Cardiac muscle cell (in vitro differentiated cells and primary cell): ENCODE measurements at regions not wholly inside any gene's neighbourhood (a gene's known extent, or its start where the extent isn't known, plus 50 kb on each side); places are given as distances from the start of the nearest gene placed in this dataset.
"Not testable (repeated sequence)": the region's sequence is repeated elsewhere in the genome, so short reads cannot be mapped to it uniquely, and the experiment has no call there.

Experiments used
- DNase-seq, 2 donors: peaks; one replicate each; pipeline versions ENCODE4 v3.0.0 to v3.0.0-alpha.2; 2010 to 2017; ENCODE audit warnings: low read depth in 1 of 2, low spot score in 1 of 2
- H3K27ac ChIP-seq: fragments of 200-600 bp; sonication (generic); 2 replicates; pipeline ENCODE4 v1.5.1; 2016
- H3K27me3 ChIP-seq: fragments of 200-600 bp; sonication (generic); 2 replicates; pipeline ENCODE4 v1.6.0; 2016; ENCODE audit warnings: control low read depth
- H3K36me3 ChIP-seq: fragments of 200-600 bp; sonication (generic); 2 replicates; pipeline ENCODE4 v1.5.1; 2016; ENCODE audit warnings: control low read depth
- H3K4me1 ChIP-seq: fragments of 200-600 bp; sonication (generic); 2 replicates; pipeline ENCODE4 v1.8.1; 2017; ENCODE audit warnings: low read depth, mild to moderate bottlenecking, mixed run types
- H3K4me3 ChIP-seq: fragments of 200-600 bp; sonication (generic); 2 replicates; pipeline ENCODE4 v1.5.1; 2016; ENCODE audit warnings: mild to moderate bottlenecking
- H3K9me3 ChIP-seq: fragments of 200-600 bp; sonication (generic); 2 replicates; pipeline ENCODE4 v1.5.1; 2017; ENCODE audit warnings: low read depth, mild to moderate bottlenecking, control low read depth
- CTCF ChIP-seq: IDR thresholded peaks from 2 replicates; pipeline ENCODE4 v1.5.1; 2012; ENCODE audit warnings: low read depth, mild to moderate bottlenecking, low read length

GRCh38 chr16:10297341-10298006 lies 88.4 kb upstream of the ATF7IP2 start:
- DNase-seq = no peak
- H3K27ac ChIP-seq = no peak overlapping the region
- H3K27me3 ChIP-seq = no peaks in the 10 kb centered on the region
- TF ChIP-seq CTCF = no peak
- no peaks in the 10 kb centered on the region for H3K4me1 ChIP-seq
- no peaks in the 10 kb centered on the region for H3K9me3 ChIP-seq
- no peaks in the 10 kb centered on the region for H3K36me3 ChIP-seq
- H3K4me3 ChIP-seq = no peak overlapping the region

GRCh38 chr16:10300905-10301304 lies 85.0 kb upstream of the ATF7IP2 start:
- TF ChIP-seq CTCF = no peak

DNA sequence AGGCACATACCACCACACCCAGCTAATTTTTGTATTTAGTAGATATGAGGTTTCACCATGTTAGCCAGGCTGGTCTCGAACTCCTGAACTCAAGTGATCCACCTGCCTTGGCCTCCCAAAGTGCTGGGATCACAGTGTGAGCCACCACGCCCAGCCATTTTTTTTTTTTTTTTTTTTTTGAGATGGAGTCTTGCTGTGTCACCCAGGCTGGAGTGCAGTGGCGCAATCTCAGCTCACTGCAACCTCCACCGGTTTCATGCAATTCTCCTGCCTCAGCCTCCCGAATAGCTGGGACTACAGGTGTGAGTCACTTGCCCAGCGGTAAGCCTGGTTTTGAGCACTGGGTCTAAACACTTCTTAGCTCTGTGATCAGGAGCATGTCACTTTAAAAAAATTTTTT lies 84.3 kb upstream of the ATF7IP2 start:
- not testable (repeated sequence) for DNase-seq, H3K4me1 ChIP-seq, H3K27ac ChIP-seq, H3K36me3 ChIP-seq, H3K9me3 ChIP-seq, H3K4me3 ChIP-seq, H3K27me3 ChIP-seq

More at GRCh38 chr16:10300905-10301304, 85.0 kb upstream of the ATF7IP2 start:
- Histone ChIP-seq H3K27me3 (no peaks in the 10 kb centered on the region), H3K4me3 (no peak overlapping the region), H3K4me1 (no peaks in the 10 kb centered on the region), H3K36me3 (no peaks in the 10 kb centered on the region), H3K27ac (no peak overlapping the region), H3K9me3 (no peaks in the 10 kb centered on the region)
- DNase-seq = no peak

DNA sequence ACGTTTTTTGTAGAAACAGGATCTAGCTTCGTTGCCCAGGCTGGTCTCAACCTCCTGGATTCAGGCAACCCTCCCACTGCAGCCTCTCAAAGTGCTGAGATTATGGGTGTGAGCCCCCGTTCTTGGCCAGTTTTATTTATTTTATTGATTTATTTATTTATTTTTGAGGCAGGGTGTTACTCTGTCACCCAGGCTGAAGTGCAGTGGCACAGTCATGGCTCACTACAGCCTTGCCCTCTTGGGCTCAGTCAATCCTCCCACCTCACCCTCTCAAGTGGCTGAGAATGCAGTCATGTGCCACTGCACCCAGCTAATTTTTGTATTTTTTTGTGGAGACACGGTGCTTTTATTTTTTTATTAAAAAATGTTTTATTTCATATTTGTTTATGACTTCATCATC lies 79.9 kb upstream of the ATF7IP2 start:
- peaks cover 5% of the 10 kb centered on the region for H3K4me1 ChIP-seq
- H3K27me3 ChIP-seq = no peaks in the 10 kb centered on the region
- no peaks in the 10 kb centered on the region for H3K36me3 ChIP-seq
- no peaks in the 10 kb centered on the region for H3K9me3 ChIP-seq
- DNase-seq = no peak
- no peak for TF ChIP-seq CTCF
- no peak overlapping the region for H3K4me3 ChIP-seq
- H3K27ac ChIP-seq = no peak overlapping the region

DNA sequence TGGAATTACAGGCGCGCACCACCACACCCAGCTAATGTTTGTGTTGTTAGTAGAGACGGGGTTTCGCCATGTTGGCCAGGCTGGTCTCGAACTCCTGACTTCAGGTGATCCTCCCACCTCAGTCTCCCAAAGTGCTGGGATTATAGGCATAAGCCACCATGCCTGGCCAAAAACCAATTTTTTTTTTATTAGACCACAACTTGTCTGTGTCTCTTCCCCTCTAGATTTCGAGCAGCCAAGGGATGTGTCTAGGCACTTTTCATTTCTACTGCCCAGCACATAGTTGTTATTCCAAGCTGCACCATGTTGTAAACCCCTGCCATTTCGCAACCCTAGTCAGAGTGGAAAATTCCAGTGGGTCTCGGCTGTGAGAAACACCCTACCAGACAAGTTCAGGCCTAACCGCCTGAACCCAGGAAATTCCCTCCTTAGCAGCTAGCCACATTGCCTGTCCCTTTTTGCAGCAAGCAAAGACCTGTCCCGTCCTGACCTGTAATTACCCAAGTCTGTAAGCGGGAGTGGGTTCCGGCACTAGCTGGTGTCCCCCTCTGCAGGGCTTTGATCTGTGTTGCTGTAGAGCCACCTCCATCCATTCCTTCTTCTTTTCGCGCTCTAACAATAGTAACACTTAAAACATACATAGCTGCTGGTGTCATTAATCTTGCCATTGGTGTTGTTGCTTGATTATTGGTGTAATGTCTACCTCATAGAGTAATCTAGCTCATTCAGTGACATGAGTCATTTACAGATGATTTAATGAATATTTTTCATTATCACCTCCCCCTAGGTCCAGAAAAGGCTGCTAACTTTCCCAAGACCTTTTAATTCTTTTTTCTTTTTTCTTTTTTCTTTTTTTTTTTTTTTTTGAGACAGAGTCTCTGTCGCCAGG lies 77.3 kb upstream of the ATF7IP2 start:
- Histone ChIP-seq H3K4me1 (peaks cover 12% of the 10 kb centered on the region), H3K27ac (peak overlapping the region; percentile 55), H3K27me3 (no peaks in the 10 kb centered on the region), H3K9me3 (no peaks in the 10 kb centered on the region), H3K36me3 (no peaks in the 10 kb centered on the region), H3K4me3 (no peak overlapping the region)
- DNase-seq = peak in 1 of 2 donors; percentile 38
- no peak for TF ChIP-seq CTCF
